HG03025 (cell line): ENCODE measurements at regions not wholly inside any gene's neighbourhood (a gene's known extent, or its start where the extent isn't known, plus 50 kb on each side); places are given as distances from the start of the nearest gene placed in this dataset.

Source experiments
- ATAC-seq: cut with Tn5 transposase; IDR thresholded peaks from one replicate; pipeline ENCODE4 v1.9.1; 2021; ENCODE audit warnings: mild to moderate bottlenecking, moderate library complexity; ENCODE audit not compliant: unreplicated experiment, low FRiP score

DNA sequence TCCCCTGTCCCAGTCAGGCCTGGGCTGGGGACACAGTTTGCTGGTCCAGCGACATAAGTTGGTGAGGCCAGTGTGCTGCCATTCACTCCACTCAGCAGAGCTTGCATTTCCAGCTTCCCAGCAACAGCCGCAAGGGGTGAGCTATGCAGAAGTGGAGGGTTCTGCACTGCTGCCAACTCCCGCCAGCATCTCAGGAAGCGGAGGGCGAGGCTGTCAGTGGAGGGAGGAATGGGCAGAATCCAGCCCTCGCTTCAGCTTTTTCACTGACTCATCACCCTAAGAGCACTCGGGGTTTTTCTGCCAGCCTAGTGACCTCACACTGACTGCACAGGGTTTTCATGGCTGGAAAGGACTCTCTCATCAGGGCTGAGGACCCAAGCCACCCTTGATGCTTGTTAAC lies 625.1 kb upstream of the MKI67 start:
- ATAC-seq: no peak

GRCh38 chr10:128751851-128752250 lies 625.6 kb upstream of the MKI67 start:
- no peak for ATAC-seq

GRCh38 chr10:128759174-128759573 lies 633.0 kb upstream of the MKI67 start:
- ATAC-seq: no peak

DNA sequence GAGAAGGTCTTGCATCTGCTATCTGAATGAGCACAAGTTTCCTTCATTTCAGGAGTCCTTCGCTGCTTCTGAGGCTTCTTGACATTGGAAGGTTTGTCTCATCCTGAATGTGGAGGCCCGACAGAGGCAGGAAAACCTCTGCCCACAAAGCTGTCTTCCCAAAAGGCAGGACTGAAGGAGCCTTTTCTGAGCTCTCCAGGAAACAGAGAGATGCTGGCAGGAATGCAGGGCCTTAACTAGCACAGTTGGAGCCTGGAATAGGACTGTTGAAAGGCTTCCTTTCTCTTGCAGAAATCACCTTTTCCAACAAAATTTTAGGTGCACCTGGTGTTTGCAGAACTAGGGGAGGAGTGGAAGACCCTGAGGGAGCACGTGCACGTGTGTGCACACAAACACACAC lies 637.4 kb upstream of the MKI67 start:
- no peak for ATAC-seq

- ATAC-seq: no peak
Measured at GRCh38 chr10:128764190-128764589, 638.0 kb upstream of the MKI67 start.

DNA sequence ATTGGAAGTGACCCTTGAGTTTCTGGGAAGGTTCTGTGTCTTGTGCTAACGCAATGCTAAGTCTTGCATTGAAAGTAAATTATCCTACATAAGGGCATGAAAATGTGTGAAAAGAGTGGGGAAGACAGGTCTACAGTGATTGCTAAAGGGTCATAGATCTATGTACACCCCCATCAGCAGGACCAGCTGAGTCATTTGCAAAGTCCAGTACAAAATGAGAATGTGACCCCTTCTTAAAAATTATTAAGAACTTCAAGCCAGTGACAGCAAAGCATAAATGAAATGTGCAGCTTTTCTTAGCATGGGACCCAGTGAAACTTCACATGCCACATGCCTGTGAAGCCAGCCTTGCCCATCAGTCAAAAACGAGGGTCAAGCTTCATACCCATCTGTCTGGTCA lies 640.7 kb upstream of the MKI67 start:
- no peak for ATAC-seq

DNA sequence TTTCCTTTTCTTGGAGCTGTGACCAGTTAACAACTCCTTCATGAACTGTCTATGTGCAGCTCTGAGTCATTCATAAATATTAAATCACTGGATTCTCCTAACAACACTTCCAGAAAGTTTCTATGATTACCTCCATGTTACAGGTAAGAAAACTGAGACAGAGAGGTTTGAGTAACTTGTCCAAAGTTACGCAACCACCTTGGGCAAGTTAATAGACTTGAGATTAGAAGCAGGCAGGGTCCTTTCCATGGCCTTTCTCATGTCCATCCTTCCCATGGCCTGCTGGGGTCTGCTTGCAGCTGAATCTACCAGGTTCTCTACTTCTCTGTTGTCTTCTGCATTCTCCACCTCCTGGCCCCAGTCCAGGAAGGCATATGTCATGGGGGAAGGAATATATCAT lies 648.8 kb upstream of the MKI67 start:
- ATAC-seq: no peak

DNA sequence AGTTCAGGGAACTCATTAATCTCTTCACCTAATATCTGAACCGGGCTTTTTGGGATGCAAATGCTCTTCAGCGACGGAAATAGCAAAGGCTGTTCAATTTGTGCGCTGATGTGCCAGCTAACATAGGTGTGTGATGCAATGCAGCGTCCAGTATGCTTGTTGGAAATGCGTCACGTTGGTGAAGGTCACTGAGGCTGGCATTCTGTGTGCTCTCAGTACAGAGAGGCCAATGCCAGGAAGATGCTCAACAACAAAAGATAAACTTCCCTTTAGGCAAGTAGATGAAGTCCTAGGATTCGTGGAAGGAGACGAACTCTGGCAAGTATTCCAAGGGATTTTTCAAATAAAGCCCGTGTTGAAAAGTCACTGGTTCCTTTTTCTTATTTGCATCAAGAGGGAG lies 649.5 kb upstream of the MKI67 start:
- no peak for ATAC-seq

DNA sequence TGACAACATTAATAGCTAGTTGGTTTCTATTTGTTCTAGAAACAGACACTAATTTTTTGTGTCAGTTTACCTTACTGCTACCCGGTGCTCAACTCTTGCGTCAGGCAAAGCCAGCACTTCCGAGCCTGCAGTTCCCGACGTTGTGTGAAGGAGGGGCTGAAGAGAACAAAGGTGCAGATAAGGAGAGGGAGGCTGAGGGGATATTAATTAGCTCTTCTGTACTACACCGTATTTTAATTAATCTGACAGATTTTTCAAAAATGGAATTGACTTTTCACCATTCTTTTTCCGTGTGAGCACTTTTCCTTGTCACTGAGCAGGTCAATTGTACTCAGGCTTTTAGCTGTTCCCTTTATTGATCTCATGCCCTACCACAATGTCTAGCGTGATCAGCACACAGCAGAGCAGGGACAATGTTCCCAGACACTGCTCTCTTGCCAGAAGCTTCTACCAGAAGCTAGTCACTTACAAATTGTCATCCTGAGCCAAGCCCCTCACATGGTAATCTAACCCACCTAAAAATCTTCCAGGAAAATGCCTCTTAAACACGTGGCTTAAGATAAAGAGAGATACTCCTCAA lies 650.5 kb upstream of the MKI67 start:
- no peak for ATAC-seq

DNA sequence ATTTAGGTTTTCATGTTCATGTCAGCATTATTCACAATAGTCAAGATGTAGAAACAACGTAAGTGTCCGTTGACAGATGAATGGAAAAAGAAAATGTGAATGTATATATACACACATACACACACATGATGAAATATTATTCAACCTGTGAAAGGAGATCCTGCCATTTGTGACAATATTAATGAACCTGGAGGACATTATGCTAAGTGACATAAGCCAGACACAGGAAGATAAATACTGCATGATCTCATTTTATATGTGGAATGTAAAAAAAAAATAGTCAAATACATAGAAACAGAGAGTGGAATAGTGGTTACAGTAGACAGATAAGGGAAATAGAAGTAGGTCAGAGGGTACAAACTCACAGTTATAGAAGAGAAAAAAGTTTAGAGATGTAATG lies 651.1 kb upstream of the MKI67 start:
- no peak for ATAC-seq

GRCh38 chr10:128779416-128779815 lies 653.2 kb upstream of the MKI67 start:
- no peak for ATAC-seq

DNA sequence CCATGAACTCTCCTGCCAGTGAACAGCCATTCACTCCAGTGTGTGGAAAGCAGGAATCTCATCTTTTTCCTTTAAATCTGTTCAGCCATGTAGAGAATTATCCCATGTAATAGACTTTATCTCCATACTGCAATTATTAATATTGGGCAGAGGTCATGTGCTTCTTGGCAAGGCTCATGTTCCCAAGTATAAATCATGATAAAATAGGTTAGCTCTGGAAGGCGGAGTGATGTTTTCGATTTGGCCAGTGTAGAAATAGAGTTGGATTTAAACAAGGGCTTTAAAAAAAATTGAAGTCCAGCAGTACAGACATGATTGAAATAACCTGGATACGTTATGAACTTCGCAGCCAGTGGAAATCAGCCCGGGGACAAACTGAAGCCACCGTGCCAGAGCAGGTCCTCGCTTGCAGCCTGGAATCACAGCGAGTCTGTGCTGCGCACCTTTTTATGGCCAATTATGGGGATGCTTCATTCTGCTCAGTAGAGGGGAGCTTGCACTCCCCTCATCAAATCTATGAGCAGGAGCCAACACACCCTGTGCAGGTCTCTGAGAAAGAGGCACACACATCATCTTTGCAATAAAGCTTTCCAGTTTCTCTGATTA lies 654.0 kb upstream of the MKI67 start:
- no peak for ATAC-seq

GRCh38 chr10:128781637-128782036 lies 655.4 kb upstream of the MKI67 start:
- no peak for ATAC-seq

DNA sequence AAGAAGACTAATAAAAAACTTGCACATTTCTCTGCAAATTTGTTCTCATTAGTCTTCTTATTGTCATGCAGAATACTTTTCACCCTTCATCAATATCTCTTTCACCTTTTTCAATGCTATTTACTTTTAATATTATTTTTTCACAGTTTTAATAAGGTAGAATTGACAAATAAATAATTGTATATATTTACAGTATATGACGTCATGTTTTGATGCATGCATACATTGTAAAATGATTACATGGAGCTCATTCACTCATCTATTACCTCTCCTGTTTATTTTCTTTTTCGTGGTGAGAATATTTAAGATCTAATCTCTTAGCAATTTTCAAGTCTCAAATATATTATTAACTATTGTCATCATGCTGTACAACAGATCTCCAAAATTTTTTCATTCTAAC lies 658.2 kb upstream of the MKI67 start:
- no peak for ATAC-seq

DNA sequence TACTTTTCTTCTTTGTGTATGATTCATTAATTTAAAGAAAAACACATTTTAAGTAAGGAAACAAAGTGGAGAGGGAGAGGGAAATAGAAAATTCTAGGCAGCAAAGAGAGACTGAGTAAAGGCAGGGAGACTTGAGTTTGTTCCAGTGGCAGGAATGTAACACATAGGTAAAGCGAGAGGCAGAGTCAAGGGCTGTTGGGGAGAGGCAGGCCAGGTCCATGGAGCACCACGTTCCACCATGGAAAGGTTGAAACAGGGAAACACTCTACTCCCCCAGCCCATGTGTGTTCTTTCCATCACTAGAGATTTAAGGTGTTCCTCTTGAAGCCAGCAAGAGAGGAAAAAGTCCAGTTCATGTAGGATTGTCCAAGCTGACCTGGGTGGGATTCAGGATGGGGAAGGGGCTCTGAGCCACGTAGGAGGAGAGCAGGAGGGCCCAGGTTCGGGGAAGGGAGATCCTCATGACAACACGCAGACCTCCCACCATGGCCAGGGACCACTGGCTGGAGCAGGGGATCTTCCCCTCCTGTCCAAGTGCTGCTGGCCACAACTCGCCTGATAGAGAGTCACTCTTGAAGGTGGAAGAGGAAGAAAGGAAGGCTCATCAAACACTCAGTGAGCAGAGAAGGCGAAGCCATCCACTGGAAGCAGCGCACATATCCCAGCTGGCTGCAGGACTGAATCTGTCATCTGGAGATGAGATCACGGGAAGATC lies 666.4 kb upstream of the MKI67 start:
- no peak for ATAC-seq

GRCh38 chr10:128793726-128794655 lies 667.8 kb upstream of the MKI67 start:
- no peak for ATAC-seq

DNA sequence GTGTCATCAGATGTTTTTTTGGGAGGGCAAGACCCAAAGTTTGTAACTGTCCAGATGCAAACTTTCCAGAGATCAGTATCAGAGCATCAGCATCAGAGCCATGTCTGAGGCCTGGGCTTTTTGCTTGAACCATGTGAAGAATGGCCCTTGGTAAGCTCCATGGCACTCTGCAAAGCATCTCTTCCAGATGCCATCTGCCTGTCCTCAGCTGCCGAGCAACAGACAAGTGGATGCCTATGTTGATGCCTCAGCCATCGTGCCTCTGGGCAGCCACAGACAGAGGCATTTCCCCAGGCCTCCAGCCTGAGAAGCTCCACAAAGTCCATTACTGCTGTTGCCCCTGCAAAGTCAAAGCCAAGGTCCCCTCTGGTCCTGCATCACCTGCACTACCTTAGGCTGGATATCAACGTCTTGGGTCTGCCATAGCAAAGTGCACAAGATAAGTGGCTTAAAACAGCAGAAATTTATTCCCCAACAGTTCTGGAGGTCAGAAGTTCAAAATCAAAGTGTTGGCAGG lies 670.2 kb upstream of the MKI67 start:
- no peak for ATAC-seq

- no peak for ATAC-seq
Measured at GRCh38 chr10:128802062-128802461, 665.0 kb upstream of the MGMT start.

DNA sequence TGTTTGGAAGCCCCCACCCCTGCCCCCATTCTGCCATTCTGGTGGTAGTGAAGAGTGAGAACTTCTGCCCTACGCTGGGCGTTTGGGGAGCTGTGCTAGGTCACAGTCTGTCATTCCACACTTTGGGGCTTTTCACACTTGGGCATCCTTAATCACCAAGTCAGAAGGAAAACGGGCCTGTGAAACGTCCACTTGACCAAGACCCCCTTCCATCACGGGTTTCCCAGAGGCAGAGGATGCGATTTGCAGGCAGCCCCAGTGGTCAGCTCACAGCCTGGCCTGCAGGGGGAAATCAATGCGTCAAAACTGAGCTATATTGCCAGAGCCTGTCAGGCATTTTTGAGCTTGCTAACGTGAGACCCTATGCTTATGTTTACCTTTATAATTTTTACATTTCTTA lies 663.3 kb upstream of the MGMT start:
- no peak for ATAC-seq

GRCh38 chr10:128804411-128804810 lies 662.6 kb upstream of the MGMT start:
- no peak for ATAC-seq

DNA sequence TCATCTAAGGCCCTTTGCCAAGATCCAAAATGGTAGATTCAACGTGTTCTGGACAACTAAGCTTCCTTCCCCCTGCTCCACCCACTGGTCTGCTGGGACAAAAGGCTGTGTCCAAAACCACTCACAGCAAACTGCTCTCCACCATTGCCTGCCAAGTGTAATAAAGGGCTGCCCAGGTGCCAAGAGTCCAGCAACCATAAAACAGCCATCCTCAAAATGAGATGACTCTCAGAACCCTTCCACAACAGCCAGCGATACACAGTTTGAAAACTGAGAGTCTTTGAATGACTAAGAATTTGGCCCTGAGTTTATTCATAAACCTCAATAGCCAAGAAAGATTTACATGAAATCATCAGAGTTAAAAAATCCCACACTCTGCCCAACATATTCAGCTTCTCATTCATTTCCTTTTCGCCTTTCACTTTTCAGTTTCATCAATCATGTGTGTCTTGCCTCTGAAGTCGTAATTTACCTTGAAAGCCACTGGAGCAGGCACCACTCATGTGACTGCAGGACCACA lies 658.1 kb upstream of the MGMT start:
- no peak for ATAC-seq
